GM06990 (cell line): ENCODE measurements at regions not wholly inside any gene's neighbourhood (a gene's known extent, or its start where the extent isn't known, plus 50 kb on each side); places are given as distances from the start of the nearest gene placed in this dataset.

Source experiments
- DNase-seq: peaks from one replicate; pipeline ENCODE4 v3.0.0-alpha.2; 2011; ENCODE audit not compliant: insufficient read length; ENCODE audit errors: extremely low read depth
- H3K27me3 ChIP-seq: replicated peaks from 2 replicates; pipeline ENCODE4 v1.6.0; 2011; ENCODE audit warnings: low read length; ENCODE audit not compliant: control insufficient read depth, insufficient read depth
- H3K36me3 ChIP-seq: 2 replicates; pipeline ENCODE4 v1.5.1; 2011; ENCODE audit warnings: low read length; ENCODE audit not compliant: control insufficient read depth, insufficient read depth
- H3K4me3 ChIP-seq: replicated peaks from 2 replicates; pipeline ENCODE4 v1.5.1; 2011; ENCODE audit warnings: low read depth, mild to moderate bottlenecking, control low read depth, low read length
- TF ChIP-seq, protein P1 (sequence below): IDR thresholded peaks from 2 replicates; pipeline ENCODE4 v1.5.1; 2011; ENCODE audit warnings: low read length, control low read depth, mild to moderate bottlenecking, inconsistent platforms; ENCODE audit not compliant: insufficient read depth, poor library complexity, severe bottlenecking

DNA sequence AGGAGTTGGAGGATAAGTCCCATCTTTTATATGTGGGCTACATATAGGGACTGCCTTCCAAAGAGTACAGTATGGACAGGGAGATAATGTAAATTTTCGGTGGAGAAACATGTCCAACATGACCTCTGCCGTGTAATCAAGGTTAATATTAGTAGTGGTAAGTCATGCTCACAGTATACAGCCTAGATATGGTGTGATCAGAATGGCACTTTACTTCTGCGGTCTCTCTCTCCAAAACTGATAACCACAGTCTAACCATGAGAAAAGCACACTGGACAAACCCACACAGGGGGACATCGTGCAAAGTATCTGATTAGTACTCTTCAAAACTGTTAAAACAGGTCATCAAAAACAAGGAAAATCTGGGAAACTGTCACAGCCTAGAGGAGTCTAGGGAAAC is 66.6 kb upstream of the PLCL2 start:
- no peak for DNase-seq
- TF ChIP-seq, protein P1, sequence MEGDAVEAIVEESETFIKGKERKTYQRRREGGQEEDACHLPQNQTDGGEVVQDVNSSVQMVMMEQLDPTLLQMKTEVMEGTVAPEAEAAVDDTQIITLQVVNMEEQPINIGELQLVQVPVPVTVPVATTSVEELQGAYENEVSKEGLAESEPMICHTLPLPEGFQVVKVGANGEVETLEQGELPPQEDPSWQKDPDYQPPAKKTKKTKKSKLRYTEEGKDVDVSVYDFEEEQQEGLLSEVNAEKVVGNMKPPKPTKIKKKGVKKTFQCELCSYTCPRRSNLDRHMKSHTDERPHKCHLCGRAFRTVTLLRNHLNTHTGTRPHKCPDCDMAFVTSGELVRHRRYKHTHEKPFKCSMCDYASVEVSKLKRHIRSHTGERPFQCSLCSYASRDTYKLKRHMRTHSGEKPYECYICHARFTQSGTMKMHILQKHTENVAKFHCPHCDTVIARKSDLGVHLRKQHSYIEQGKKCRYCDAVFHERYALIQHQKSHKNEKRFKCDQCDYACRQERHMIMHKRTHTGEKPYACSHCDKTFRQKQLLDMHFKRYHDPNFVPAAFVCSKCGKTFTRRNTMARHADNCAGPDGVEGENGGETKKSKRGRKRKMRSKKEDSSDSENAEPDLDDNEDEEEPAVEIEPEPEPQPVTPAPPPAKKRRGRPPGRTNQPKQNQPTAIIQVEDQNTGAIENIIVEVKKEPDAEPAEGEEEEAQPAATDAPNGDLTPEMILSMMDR: no peak
- Histone ChIP-seq H3K36me3 (no peaks in the 10 kb centered on the region), H3K4me3 (no peak overlapping the region), H3K27me3 (no peaks in the 10 kb centered on the region)

DNA sequence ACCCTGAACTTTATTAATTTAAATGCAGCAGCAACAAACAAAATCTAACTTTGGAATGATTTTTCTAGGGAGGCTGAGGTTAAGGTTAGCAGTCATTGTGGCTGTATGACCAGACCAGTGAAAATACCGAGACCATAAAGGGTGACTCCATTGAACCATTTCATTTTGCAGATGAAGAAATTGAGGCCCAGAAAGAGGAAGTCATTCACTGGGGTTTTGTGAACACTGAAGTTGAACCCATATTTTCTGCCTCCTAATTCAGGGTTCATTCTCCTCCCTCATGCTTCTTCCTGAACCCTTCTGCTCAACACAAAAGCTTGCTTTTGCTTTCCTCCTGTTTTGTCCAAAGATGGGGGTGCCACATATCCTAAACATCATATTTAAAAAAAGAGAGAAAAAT is 65.8 kb upstream of the PLCL2 start:
- TF ChIP-seq, protein P1: no peak
- no peaks in the 10 kb centered on the region for H3K36me3 ChIP-seq
- H3K4me3 ChIP-seq: no peak overlapping the region
- H3K27me3 ChIP-seq: no peaks in the 10 kb centered on the region
- DNase-seq: no peak

DNA sequence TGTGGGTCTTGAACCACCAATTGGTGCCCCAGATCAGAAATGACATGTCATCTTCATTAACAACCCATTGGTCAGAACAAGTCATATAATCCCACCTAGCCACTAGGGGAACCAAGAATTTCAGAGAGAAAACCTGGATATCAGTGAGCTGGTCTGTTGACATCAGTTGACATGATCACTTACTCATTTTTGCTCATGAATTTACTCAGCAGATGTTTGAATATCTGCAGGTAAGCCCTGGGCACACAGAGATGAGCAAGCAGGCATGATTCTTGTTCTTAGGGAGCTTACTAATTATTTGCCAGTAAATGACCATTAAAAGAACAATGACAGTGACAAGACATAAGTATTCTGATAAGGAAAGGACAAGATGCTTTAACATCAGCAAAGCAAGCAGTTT is 64.3 kb upstream of the PLCL2 start:
- DNase-seq: peak; percentile 34
- TF ChIP-seq, protein P1: no peak

DNA sequence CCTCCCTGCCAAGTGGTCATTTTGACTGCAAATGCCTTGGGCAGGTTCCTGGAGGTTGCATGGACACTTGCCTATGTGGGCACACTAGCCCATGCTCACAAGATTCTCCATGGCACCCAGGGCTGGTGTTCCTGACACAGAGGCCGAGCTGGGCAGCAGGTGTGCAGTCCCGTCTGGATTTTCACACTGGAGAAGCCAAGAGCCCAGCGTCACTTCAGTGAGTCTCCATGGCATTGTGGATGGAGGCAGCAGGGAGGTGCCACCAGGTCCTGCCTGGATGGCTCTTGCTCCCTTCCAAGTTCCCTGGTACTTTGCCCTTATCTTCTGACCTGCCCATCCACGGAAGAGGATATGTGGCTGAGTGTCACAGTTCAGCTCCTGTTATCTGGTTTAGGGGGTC is 63.7 kb upstream of the PLCL2 start:
- DNase-seq: no peak
- TF ChIP-seq, protein P1: no peak
- no peak overlapping the region for H3K4me3 ChIP-seq
- H3K36me3 ChIP-seq: no peaks in the 10 kb centered on the region
- H3K27me3 ChIP-seq: no peaks in the 10 kb centered on the region

More for the DNA sequence above, 64.3 kb upstream of the PLCL2 start:
- no peaks in the 10 kb centered on the region for H3K36me3 ChIP-seq
- H3K4me3 ChIP-seq: no peak overlapping the region
- no peaks in the 10 kb centered on the region for H3K27me3 ChIP-seq

DNA sequence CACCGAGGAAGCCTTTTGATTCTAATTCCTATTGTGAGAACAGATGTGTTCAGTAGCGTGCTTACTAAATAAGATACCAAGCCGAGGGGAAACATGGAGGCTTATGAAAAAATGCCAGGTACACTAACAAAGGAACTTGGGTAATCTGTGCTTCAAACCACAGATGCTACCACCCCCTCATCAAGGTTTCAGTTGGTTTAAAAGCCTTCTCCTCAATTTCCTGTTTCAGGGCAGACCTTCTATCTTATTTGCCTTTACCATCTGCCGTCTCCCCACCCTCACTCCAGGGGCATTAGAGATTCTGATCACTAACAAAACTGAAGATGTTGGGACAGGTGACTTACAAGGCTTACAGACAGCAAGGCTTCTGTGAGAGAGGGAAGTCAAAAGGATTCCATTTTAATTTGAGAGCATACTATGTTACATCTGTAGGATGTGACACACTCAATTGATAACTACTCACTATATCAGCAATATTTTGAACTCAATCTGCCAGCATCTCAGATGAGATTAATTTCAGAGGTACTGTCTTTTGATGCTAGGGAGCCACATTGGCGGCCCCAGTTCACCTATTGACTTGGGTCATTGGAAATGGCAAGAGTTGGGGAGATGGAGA is 60.6 kb upstream of the PLCL2 start:
- TF ChIP-seq, protein P1: no peak
- DNase-seq: peak; percentile 58
- no peaks in the 10 kb centered on the region for H3K27me3 ChIP-seq
- H3K36me3 ChIP-seq: no peaks in the 10 kb centered on the region
- H3K4me3 ChIP-seq: no peak overlapping the region
